ENCODE measurements at regions not wholly inside any gene's neighbourhood (a gene's known extent, or its start where the extent isn't known, plus 50 kb on each side); places are given as distances from the start of the nearest gene placed in this dataset.
A peak's percentile ranks its signal among the peaks of the same experiment; 100 is the strongest.

DNA sequence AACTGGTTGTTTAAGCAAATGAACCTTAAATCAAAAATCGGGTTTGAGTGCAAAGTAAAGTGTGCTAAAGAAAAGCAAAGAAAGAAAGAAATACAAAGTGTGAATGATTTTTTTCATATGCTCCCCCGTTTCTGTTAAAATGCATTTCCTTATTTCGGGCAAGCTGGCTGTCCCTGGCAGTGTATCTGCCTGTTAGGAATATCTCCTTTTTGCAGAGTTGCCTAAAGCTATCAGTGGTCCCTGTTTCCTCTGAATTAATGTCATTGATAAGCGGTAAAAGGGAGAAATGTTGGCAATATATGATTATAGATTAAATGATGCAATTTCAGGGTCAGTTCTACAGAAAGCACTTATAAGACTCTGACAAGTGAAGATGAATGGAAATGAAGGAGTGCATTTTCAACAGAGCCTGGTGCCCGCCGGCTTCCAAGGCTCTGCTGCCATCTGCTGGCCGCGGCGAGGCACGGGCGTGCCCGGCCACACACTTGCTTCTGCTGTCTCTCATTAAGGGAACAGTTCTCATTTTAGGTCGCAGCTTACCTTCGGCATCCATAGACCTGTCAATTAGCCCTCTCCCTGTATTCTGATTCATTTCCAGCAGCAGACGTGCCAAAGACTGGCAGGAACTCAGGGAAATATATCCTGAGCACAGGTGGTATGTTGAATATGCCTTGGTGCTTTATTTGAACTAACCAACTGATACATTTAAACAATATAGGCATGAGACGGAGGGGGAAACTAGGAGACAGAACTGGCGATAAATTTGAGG, 381.9 kb downstream of the C6orf118 start:
- no peak overlapping the region for H3K9ac ChIP-seq (ENCODE audit: low read length)
- no peaks in the 10 kb centered on the region for H4K20me1 ChIP-seq (ENCODE audit: insufficient read depth, low read length)
- TF ChIP-seq EZH2phosphoT487 (IDR thresholded peaks at IDR 0.05; ENCODE audit: low read length): no peak
- TF ChIP-seq, protein P1, sequence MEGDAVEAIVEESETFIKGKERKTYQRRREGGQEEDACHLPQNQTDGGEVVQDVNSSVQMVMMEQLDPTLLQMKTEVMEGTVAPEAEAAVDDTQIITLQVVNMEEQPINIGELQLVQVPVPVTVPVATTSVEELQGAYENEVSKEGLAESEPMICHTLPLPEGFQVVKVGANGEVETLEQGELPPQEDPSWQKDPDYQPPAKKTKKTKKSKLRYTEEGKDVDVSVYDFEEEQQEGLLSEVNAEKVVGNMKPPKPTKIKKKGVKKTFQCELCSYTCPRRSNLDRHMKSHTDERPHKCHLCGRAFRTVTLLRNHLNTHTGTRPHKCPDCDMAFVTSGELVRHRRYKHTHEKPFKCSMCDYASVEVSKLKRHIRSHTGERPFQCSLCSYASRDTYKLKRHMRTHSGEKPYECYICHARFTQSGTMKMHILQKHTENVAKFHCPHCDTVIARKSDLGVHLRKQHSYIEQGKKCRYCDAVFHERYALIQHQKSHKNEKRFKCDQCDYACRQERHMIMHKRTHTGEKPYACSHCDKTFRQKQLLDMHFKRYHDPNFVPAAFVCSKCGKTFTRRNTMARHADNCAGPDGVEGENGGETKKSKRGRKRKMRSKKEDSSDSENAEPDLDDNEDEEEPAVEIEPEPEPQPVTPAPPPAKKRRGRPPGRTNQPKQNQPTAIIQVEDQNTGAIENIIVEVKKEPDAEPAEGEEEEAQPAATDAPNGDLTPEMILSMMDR (IDR thresholded peaks at IDR 0.05; ENCODE audit: low read length): peak; percentile 71
- TF ChIP-seq EZH2 (optimal IDR thresholded peaks at IDR 0.05; ENCODE audit: low read depth, low read length): no peak
- no peaks in the 10 kb centered on the region for H3K9me2 ChIP-seq (replicated peaks; ENCODE audit: insufficient read depth, low read length)
- no peak overlapping the region for H3K4me2 ChIP-seq (ENCODE audit: low read depth, low read length)
- H3K4me3 ChIP-seq (ENCODE audit: low read length): no peak overlapping the region
- H3F3A ChIP-seq (ENCODE audit: insufficient read depth, low read length): no peaks in the 10 kb centered on the region
- H3K4me1 ChIP-seq (ENCODE audit: low read length): no peaks in the 10 kb centered on the region
- H3K27me3 ChIP-seq (replicated peaks; ENCODE audit: insufficient read depth, low read length): no peaks in the 10 kb centered on the region
- no peaks in the 10 kb centered on the region for H3K36me3 ChIP-seq (replicated peaks; ENCODE audit: insufficient read depth, low read length)
- no peaks in the 10 kb centered on the region for H3K79me2 ChIP-seq (ENCODE audit: low read length)
- no peaks in the 10 kb centered on the region for H3K9me3 ChIP-seq (replicated peaks; ENCODE audit: insufficient read depth, low read length)
- DNase-seq: peak; percentile 47
- no peak overlapping the region for H3K27ac ChIP-seq (ENCODE audit: low read length)
- no peak overlapping the region for H2AFZ ChIP-seq (ENCODE audit: low read length)

DNA sequence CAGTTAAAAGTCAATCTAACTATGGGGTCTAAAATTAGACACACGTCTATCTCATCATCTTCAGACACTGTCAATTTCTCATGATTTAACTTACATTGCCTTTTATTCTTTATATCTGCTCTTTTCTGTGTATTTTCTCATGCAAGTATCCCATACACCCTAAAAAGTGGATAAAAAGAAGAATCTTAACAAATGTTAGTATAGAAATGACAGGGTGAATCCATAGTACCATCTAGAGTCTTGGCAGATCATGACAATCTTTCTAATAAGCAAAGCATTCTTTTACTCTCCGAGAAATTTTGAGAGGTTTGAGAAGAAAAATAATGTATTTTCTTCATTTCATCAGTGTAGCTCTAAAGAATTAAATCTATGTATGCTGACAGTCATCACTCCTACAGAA, 382.7 kb downstream of the C6orf118 start:
- Histone ChIP-seq H3K9me2 (replicated peaks; ENCODE audit: insufficient read depth, low read length) (no peaks in the 10 kb centered on the region), H4K20me1 (ENCODE audit: insufficient read depth, low read length) (no peaks in the 10 kb centered on the region), H3K36me3 (replicated peaks; ENCODE audit: insufficient read depth, low read length) (no peaks in the 10 kb centered on the region), H3K4me3 (ENCODE audit: low read length) (no peak overlapping the region), H3K27me3 (replicated peaks; ENCODE audit: insufficient read depth, low read length) (no peaks in the 10 kb centered on the region), H3K9me3 (replicated peaks; ENCODE audit: insufficient read depth, low read length) (no peaks in the 10 kb centered on the region), H3K4me1 (ENCODE audit: low read length) (no peaks in the 10 kb centered on the region), H3K79me2 (ENCODE audit: low read length) (no peaks in the 10 kb centered on the region), H3K4me2 (ENCODE audit: low read depth, low read length) (no peak overlapping the region), H3F3A (ENCODE audit: insufficient read depth, low read length) (no peaks in the 10 kb centered on the region), H3K27ac (ENCODE audit: low read length) (no peak overlapping the region), H3K9ac (ENCODE audit: low read length) (no peak overlapping the region), H2AFZ (ENCODE audit: low read length) (no peak overlapping the region)
- DNase-seq: no peak
- TF ChIP-seq, protein P1 (IDR thresholded peaks at IDR 0.05; ENCODE audit: low read length): peak; percentile 18; the same call in 1 of the 2 replicates
- TF ChIP-seq EZH2 (optimal IDR thresholded peaks at IDR 0.05; ENCODE audit: low read depth, low read length) (no peak), EZH2phosphoT487 (IDR thresholded peaks at IDR 0.05; ENCODE audit: low read length) (no peak)

DNA sequence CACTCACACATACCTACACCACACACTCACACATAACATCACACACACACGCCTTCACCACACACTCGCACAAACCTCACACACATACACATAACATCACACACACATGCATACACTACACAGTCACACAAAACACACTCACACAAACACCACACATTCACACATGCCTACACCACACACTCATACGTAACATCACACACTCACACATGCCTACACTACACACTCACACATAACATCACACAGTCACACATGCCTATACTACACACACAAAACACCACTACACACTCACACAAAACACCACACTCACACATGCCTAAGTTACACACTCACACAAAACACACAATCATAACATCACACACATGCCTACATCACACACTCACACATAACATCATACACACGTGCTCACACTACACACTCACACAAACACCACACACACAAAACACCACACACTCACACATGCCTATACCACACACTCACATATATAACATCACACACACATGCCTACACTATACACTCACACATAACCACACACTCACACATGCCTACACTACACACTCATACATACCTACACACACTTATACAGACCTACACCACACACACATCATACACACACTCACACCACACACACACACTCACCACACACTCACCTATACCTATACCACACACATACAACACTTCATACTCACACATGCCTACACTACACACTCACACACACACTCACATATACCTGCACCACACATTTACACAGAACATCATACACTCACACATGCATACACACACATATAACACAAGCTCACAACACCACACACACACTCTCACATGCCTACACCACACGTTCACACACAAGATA, 383.5 kb downstream of the C6orf118 start:
- Histone ChIP-seq H3K9me2 (replicated peaks; ENCODE audit: insufficient read depth, low read length) (no peaks in the 10 kb centered on the region), H4K20me1 (ENCODE audit: insufficient read depth, low read length) (no peaks in the 10 kb centered on the region), H3K9me3 (replicated peaks; ENCODE audit: insufficient read depth, low read length) (no peaks in the 10 kb centered on the region), H3K27me3 (replicated peaks; ENCODE audit: insufficient read depth, low read length) (no peaks in the 10 kb centered on the region), H3K9ac (ENCODE audit: low read length) (no peak overlapping the region), H3K79me2 (ENCODE audit: low read length) (no peaks in the 10 kb centered on the region), H3F3A (ENCODE audit: insufficient read depth, low read length) (no peaks in the 10 kb centered on the region), H3K4me3 (ENCODE audit: low read length) (no peak overlapping the region), H2AFZ (ENCODE audit: low read length) (no peak overlapping the region), H3K4me1 (ENCODE audit: low read length) (no peaks in the 10 kb centered on the region), H3K36me3 (replicated peaks; ENCODE audit: insufficient read depth, low read length) (no peaks in the 10 kb centered on the region), H3K27ac (ENCODE audit: low read length) (no peak overlapping the region), H3K4me2 (ENCODE audit: low read depth, low read length) (no peak overlapping the region)
- DNase-seq: no peak
- TF ChIP-seq, protein P1 (IDR thresholded peaks at IDR 0.05; ENCODE audit: low read length): no peak
- no peak for TF ChIP-seq EZH2phosphoT487 (IDR thresholded peaks at IDR 0.05; ENCODE audit: low read length)
- TF ChIP-seq EZH2 (optimal IDR thresholded peaks at IDR 0.05; ENCODE audit: low read depth, low read length): no peak

All from MM.1S (cell line).